Natural killer cell (primary cell): ENCODE measurements at regions not wholly inside any gene's neighbourhood (a gene's known extent, or its start where the extent isn't known, plus 50 kb on each side); places are given as distances from the start of the nearest gene placed in this dataset.

Experiments
- ATAC-seq, 3 donors: fragments of 150-1000 bp in 2 of 3; fragments of 200-7000 bp in 1 of 3; cut with Tn5 transposase; 1 replicate in 1 of 3; 2 replicates in 2 of 3; pipeline ENCODE4 v1.10.0; 2021; ENCODE audit warnings: mild to moderate bottlenecking in 2 of 3, moderate library complexity in 2 of 3
- DNase-seq, 2 donors: peaks; one replicate each; pipeline versions ENCODE4 v3.0.0 to v3.0.0-alpha.2; 2013 to 2021; ENCODE audit warnings: mixed read lengths in 1 of 2
- H3K27ac ChIP-seq: one replicate; pipeline ENCODE4 v1.5.1; 2013; ENCODE audit warnings: mild to moderate bottlenecking, low read length
- H3K27me3 ChIP-seq: one replicate; pipeline ENCODE4 v1.6.1; 2013; ENCODE audit warnings: low read length; ENCODE audit not compliant: control insufficient read depth, insufficient read depth
- H3K36me3 ChIP-seq: one replicate; pipeline ENCODE4 v1.6.1; 2013; ENCODE audit warnings: low read length; ENCODE audit not compliant: control insufficient read depth, insufficient read depth
- H3K4me1 ChIP-seq: one replicate; pipeline ENCODE4 v1.6.1; 2013; ENCODE audit warnings: low read length; ENCODE audit not compliant: control insufficient read depth, insufficient read depth
- H3K4me3 ChIP-seq: one replicate; pipeline ENCODE4 v1.5.1; 2013; ENCODE audit warnings: low read length
- H3K9me3 ChIP-seq: one replicate; pipeline ENCODE4 v1.6.1; 2013; ENCODE audit warnings: low read length; ENCODE audit not compliant: control insufficient read depth, insufficient read depth
- H3K27ac Mint-ChIP-seq, 2 donors: one replicate each; pipeline ENCODE4 v1.8.0; 2022; ENCODE audit warnings: mild to moderate bottlenecking in 2 of 2, mixed read lengths in 2 of 2, moderate library complexity in 1 of 2
- H3K27me3 Mint-ChIP-seq, 2 donors: one replicate each; pipeline ENCODE4 v1.8.0; 2022; ENCODE audit warnings: low read depth in 2 of 2, mixed read lengths in 2 of 2
- H3K36me3 Mint-ChIP-seq: one replicate; pipeline ENCODE4 v1.8.0; 2022; ENCODE audit warnings: mixed read lengths
- H3K4me1 Mint-ChIP-seq, 2 donors: one replicate each; pipeline ENCODE4 v1.8.0; 2022; ENCODE audit warnings: mixed read lengths in 2 of 2
- H3K4me3 Mint-ChIP-seq: one replicate; pipeline ENCODE4 v1.8.0; 2022; ENCODE audit warnings: mild to moderate bottlenecking, moderate library complexity, mixed read lengths
- H3K9me3 Mint-ChIP-seq, 2 donors: one replicate each; pipeline ENCODE4 v1.8.0; 2022; ENCODE audit warnings: mixed read lengths in 2 of 2
- CTCF ChIP-seq: fragments of 200-600 bp; IDR thresholded peaks from one replicate; pipeline ENCODE4 v1.8.0; 2022; ENCODE audit warnings: antibody characterized with exemption
- WGBS: methylation state at CpG from one replicate; pipeline ENCODE4 v1.1.7; 2013; ENCODE audit warnings: missing lambda C conversion rate; ENCODE audit not compliant: insufficient coverage; 5-methylcytosine and 5-hydroxymethylcytosine counted together
- intact Hi-C: fragments of 100-400 bp; cut with micrococcal nuclease; formaldehyde crosslinking; loops from one replicate; pipeline ENCODE4 v1.14.2; 2022

- ATAC-seq (no peak), DNase-seq (no peak)
- Mint-ChIP-seq H3K4me1 (no peaks in the 10 kb centered on the region), H3K9me3 (peaks cover 16 to 18% of the 10 kb centered on the region in 2 donors), H3K36me3 (no peaks in the 10 kb centered on the region), H3K27me3 (no peaks in the 10 kb centered on the region), H3K4me3 (no peak overlapping the region), H3K27ac (no peak overlapping the region)
- intact Hi-C loops: no loop called here
- no peak overlapping the region for H3K27ac ChIP-seq
- H3K27me3 ChIP-seq: no peaks in the 10 kb centered on the region
- no peaks in the 10 kb centered on the region for H3K4me1 ChIP-seq
- no peaks in the 10 kb centered on the region for H3K36me3 ChIP-seq
- H3K9me3 ChIP-seq: no peaks in the 10 kb centered on the region
- H3K4me3 ChIP-seq: no peak overlapping the region
- no peak for TF ChIP-seq CTCF
- 93% methylated on average over 2 of the region's 2 CpGs for WGBS
Observed at GRCh38 chr5:123763201-123763600, 251.2 kb downstream of the CSNK1G3 start.

GRCh38 chr5:123756816-123757215 is 244.8 kb downstream of the CSNK1G3 start:
- no peaks in the 10 kb centered on the region for H3K27me3 Mint-ChIP-seq
- Histone ChIP-seq H3K36me3 (no peaks in the 10 kb centered on the region), H3K27me3 (no peaks in the 10 kb centered on the region), H3K27ac (no peak overlapping the region), H3K9me3 (no peaks in the 10 kb centered on the region), H3K4me3 (no peak overlapping the region), H3K4me1 (no peaks in the 10 kb centered on the region)
- H3K36me3 Mint-ChIP-seq: no peaks in the 10 kb centered on the region
- H3K9me3 Mint-ChIP-seq: peaks cover 2 to 6% of the 10 kb centered on the region in 2 donors
- H3K4me3 Mint-ChIP-seq: no peak overlapping the region
- intact Hi-C loops: no loop called here
- DNase-seq (no peak), ATAC-seq (no peak)
- no peak for TF ChIP-seq CTCF
- H3K4me1 Mint-ChIP-seq: no peaks in the 10 kb centered on the region
- no peak overlapping the region for H3K27ac Mint-ChIP-seq

- H3K4me3 Mint-ChIP-seq: no peak overlapping the region
- no peak for TF ChIP-seq CTCF
Observed at GRCh38 chr5:123756318-123756665, 244.3 kb downstream of the CSNK1G3 start.

GRCh38 chr5:123755653-123756317 is 243.8 kb downstream of the CSNK1G3 start:
- 80% methylated on average over 5 of the region's 5 CpGs for WGBS
- Mint-ChIP-seq H3K4me3 (no peak overlapping the region), H3K36me3 (no peaks in the 10 kb centered on the region), H3K27me3 (no peaks in the 10 kb centered on the region), H3K27ac (no peak overlapping the region), H3K9me3 (peaks cover 2 to 6% of the 10 kb centered on the region in 2 donors), H3K4me1 (no peaks in the 10 kb centered on the region)
- Histone ChIP-seq H3K9me3 (no peaks in the 10 kb centered on the region), H3K36me3 (no peaks in the 10 kb centered on the region), H3K4me3 (no peak overlapping the region), H3K27me3 (no peaks in the 10 kb centered on the region), H3K27ac (no peak overlapping the region), H3K4me1 (no peaks in the 10 kb centered on the region)
- DNase-seq (no peak), ATAC-seq (no peak)
- no peak for TF ChIP-seq CTCF
- intact Hi-C loops: no loop called here

More at GRCh38 chr5:123756318-123756665, 244.3 kb downstream of the CSNK1G3 start:
- Histone ChIP-seq H3K4me1 (no peaks in the 10 kb centered on the region), H3K27ac (no peak overlapping the region), H3K27me3 (no peaks in the 10 kb centered on the region), H3K9me3 (no peaks in the 10 kb centered on the region), H3K4me3 (no peak overlapping the region), H3K36me3 (no peaks in the 10 kb centered on the region)
- DNase-seq: no peak
- WGBS: 100% methylated on average over 1 of the region's 2 CpGs
- no peaks in the 10 kb centered on the region for H3K27me3 Mint-ChIP-seq
- H3K4me1 Mint-ChIP-seq: no peaks in the 10 kb centered on the region
- H3K27ac Mint-ChIP-seq: no peak overlapping the region
- no peak for ATAC-seq
- intact Hi-C loops: no loop called here
- H3K36me3 Mint-ChIP-seq: no peaks in the 10 kb centered on the region
- peaks cover 2 to 6% of the 10 kb centered on the region in 2 donors for H3K9me3 Mint-ChIP-seq
